ENCODE measurements at regions not wholly inside any gene's neighbourhood (a gene's known extent, or its start where the extent isn't known, plus 50 kb on each side); places are given as distances from the start of the nearest gene placed in this dataset.

DNA sequence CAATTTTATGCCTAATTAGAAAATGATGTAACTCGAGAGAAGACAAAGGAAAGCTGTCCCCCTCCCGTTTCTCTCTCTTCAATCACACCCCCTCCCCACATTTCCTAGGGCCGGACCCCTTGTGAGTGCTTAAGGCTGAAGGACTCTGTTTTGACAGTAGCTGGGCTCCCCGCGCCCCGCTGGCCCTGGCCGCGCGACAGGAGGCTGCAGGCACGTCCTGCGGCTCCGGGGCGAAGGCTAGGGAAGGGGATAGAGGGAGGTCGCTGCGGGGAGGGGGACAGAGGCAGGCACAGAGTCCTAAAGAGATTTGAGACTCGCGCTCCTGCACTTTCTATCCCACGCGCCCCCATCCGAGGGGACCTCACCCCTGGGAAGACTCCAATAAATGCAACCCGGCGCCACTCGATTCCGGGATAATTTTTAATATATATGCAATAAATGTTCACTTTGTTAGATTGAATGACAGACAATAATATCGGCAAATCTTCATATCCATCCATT is 56.2 kb upstream of the TMEM33 start:
- Histone ChIP-seq H3K79me2 (ENCODE audit: low read length) (no peaks in the 10 kb centered on the region), H3K9ac (ENCODE audit: low read length) (no peak overlapping the region), H3K4me2 (ENCODE audit: low read length) (no peak overlapping the region), H3K4me3 (ENCODE audit: low read length) (no peak overlapping the region), H3K27ac (ENCODE audit: low read length) (no peak overlapping the region), H2AFZ (ENCODE audit: low read depth, low read length) (no peak overlapping the region), H4K20me1 (ENCODE audit: insufficient read depth, low read length) (no peaks in the 10 kb centered on the region), H3K4me1 (ENCODE audit: low read length) (peaks cover 9% of the 10 kb centered on the region), H3K9me3 (ENCODE audit: insufficient read depth, low read length) (no peaks in the 10 kb centered on the region; the same call in 1 of the 2 replicates), H3K36me3 (replicated peaks; ENCODE audit: low read depth, low read length) (no peaks in the 10 kb centered on the region), H3K27me3 (ENCODE audit: low read depth, low read length) (no peaks in the 10 kb centered on the region)
- no peak for TF ChIP-seq EZH2phosphoT487 (IDR thresholded peaks at IDR 0.05; ENCODE audit: low read depth)
- TF ChIP-seq, protein P1, sequence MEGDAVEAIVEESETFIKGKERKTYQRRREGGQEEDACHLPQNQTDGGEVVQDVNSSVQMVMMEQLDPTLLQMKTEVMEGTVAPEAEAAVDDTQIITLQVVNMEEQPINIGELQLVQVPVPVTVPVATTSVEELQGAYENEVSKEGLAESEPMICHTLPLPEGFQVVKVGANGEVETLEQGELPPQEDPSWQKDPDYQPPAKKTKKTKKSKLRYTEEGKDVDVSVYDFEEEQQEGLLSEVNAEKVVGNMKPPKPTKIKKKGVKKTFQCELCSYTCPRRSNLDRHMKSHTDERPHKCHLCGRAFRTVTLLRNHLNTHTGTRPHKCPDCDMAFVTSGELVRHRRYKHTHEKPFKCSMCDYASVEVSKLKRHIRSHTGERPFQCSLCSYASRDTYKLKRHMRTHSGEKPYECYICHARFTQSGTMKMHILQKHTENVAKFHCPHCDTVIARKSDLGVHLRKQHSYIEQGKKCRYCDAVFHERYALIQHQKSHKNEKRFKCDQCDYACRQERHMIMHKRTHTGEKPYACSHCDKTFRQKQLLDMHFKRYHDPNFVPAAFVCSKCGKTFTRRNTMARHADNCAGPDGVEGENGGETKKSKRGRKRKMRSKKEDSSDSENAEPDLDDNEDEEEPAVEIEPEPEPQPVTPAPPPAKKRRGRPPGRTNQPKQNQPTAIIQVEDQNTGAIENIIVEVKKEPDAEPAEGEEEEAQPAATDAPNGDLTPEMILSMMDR (IDR thresholded peaks at IDR 0.05; ENCODE audit: low read depth, low read length), result no peak

DNA sequence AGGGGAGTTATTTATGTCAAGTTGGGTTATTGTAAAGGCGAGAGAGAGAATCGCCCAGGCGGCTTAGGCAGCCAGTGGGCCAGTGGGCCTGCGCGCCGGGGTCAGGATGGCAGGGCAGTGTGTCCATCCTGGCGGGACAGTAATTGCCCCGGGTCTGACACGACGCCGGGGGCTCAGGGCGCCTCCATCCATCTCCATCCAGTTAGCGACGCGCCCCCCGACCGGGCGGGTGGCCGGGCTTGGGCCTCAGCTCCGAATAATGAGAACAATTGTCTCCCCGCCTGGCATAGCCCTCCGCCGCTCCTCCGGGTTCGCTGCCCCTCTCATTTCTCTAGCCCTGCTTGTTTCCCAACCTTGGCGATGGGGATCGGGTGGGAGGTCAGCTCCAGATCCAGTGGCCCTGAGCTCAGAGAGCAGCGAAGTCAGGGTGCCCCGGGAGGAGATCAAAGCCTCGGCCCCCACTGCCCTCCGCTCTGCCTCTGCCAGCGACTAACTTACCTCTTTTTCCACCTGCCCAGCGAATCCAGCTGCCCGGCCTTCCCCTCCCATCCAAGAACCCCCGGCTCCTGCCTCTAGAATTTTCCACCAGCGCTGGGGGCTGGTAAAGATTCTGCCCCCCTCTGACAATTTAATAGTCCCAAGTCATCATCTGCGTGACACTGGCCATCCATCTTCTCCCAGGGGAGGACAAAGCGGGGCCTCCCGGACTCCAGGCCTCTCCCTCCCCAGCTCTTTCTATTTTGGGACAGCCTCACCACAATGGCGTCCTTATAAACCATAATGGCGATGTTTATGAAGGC is 56.9 kb upstream of the TMEM33 start:
- Histone ChIP-seq H3K9ac (ENCODE audit: low read length) (no peak overlapping the region), H3K27ac (ENCODE audit: low read length) (no peak overlapping the region), H3K4me1 (ENCODE audit: low read length) (peaks cover 5% of the 10 kb centered on the region), H3K27me3 (ENCODE audit: low read depth, low read length) (no peaks in the 10 kb centered on the region), H4K20me1 (ENCODE audit: insufficient read depth, low read length) (no peaks in the 10 kb centered on the region), H3K4me3 (ENCODE audit: low read length) (no peak overlapping the region), H3K36me3 (replicated peaks; ENCODE audit: low read depth, low read length) (no peaks in the 10 kb centered on the region), H2AFZ (ENCODE audit: low read depth, low read length) (no peak overlapping the region), H3K79me2 (ENCODE audit: low read length) (no peaks in the 10 kb centered on the region), H3K4me2 (ENCODE audit: low read length) (no peak overlapping the region), H3K9me3 (ENCODE audit: insufficient read depth, low read length) (no peaks in the 10 kb centered on the region; the same call in 1 of the 2 replicates)
- no peak for TF ChIP-seq EZH2phosphoT487 (IDR thresholded peaks at IDR 0.05; ENCODE audit: low read depth)
- TF ChIP-seq, protein P1 (IDR thresholded peaks at IDR 0.05; ENCODE audit: low read depth, low read length), result no peak

DNA sequence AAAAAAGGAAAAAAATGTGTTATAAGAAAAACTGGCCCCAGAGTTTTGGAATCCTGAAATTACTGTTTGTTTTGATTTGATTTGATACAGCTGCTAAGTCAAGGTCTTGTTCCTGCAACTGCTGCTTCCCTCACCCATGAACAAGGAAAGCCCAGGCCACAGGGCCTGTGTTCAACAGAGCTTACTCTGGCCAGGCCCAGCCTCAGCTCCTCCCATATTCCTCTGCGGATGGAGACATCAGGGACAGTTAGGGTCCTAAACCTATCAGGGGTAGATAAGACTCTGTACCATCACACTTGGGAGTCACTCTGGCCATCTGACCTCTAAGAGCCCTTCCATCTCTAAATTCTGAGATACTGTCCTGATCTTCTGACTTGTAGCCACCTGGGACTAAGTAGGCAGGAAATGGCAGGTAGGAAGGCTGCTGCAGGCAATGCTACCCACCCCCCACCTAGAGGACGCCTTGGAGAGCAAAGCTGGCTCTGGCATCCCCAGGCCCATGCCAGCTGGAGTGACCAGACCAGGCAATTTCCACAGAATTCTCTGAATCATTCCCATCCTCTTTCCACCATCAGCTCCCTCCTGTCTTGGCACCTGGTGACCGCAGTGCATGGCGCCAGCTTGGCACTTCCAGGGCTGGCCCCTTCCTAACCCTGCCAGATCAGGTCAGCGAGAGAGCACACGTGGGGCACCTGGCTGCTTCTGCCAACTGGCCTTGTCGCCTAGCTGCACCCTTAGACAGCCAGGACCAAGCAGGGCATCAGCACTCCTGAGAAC is 58.0 kb upstream of the TMEM33 start:
- no peaks in the 10 kb centered on the region for H3K27me3 ChIP-seq (ENCODE audit: low read depth, low read length)
- H3K79me2 ChIP-seq (ENCODE audit: low read length), result no peaks in the 10 kb centered on the region
- TF ChIP-seq, protein P1 (IDR thresholded peaks at IDR 0.05; ENCODE audit: low read depth, low read length), result no peak
- TF ChIP-seq EZH2phosphoT487 (IDR thresholded peaks at IDR 0.05; ENCODE audit: low read depth), result no peak
- H3K4me3 ChIP-seq (ENCODE audit: low read length), result no peak overlapping the region
- no peak overlapping the region for H3K27ac ChIP-seq (ENCODE audit: low read length)
- no peaks in the 10 kb centered on the region for H3K4me1 ChIP-seq (ENCODE audit: low read length)
- no peak overlapping the region for H3K9ac ChIP-seq (ENCODE audit: low read length)
- no peaks in the 10 kb centered on the region for H4K20me1 ChIP-seq (ENCODE audit: insufficient read depth, low read length)
- H3K9me3 ChIP-seq (ENCODE audit: insufficient read depth, low read length), result no peaks in the 10 kb centered on the region; the same call in 1 of the 2 replicates
- H2AFZ ChIP-seq (ENCODE audit: low read depth, low read length), result no peak overlapping the region
- no peak overlapping the region for H3K4me2 ChIP-seq (ENCODE audit: low read length)
- H3K36me3 ChIP-seq (replicated peaks; ENCODE audit: low read depth, low read length), result no peaks in the 10 kb centered on the region

DNA sequence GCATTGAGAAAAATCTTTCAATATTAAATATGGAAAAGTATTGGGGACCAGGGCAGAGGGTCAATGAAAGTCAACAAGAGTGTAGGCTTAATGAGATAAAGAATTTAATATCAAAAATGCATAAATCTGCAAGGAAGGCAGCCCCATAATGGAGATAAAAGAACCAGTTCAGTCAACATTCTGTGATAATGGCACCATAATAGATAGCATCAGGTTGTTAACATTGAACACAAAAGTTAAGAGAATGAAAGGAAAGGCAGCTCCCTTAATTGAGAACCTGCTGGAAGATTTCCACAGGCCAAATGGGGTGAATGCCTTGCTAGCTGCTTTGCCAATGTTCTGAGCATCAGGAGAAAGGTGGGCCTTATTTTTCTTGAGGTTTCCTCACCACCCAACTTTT is 60.4 kb upstream of the TMEM33 start:
- Histone ChIP-seq H3K4me2 (ENCODE audit: low read length) (no peak overlapping the region), H3K79me2 (ENCODE audit: low read length) (no peaks in the 10 kb centered on the region), H3K9me3 (ENCODE audit: insufficient read depth, low read length) (no peaks in the 10 kb centered on the region), H3K9ac (ENCODE audit: low read length) (no peak overlapping the region), H2AFZ (ENCODE audit: low read depth, low read length) (no peak overlapping the region), H3K4me3 (ENCODE audit: low read length) (no peak overlapping the region), H3K36me3 (replicated peaks; ENCODE audit: low read depth, low read length) (no peaks in the 10 kb centered on the region), H3K27me3 (ENCODE audit: low read depth, low read length) (no peaks in the 10 kb centered on the region), H3K4me1 (ENCODE audit: low read length) (no peaks in the 10 kb centered on the region), H3K27ac (ENCODE audit: low read length) (no peak overlapping the region), H4K20me1 (ENCODE audit: insufficient read depth, low read length) (no peaks in the 10 kb centered on the region)
- TF ChIP-seq, protein P1 (IDR thresholded peaks at IDR 0.05; ENCODE audit: low read depth, low read length), result no peak
- no peak for TF ChIP-seq EZH2phosphoT487 (IDR thresholded peaks at IDR 0.05; ENCODE audit: low read depth)
